Activated effector memory CD4-positive, alpha-beta T cell treated with anti-CD3 and anti-CD28 coated beads, Interleukin-2, amount 50 U/mL, for 16 hours (primary cell): ENCODE measurements at regions not wholly inside any gene's neighbourhood (a gene's known extent, or its start where the extent isn't known, plus 50 kb on each side); places are given as distances from the start of the nearest gene placed in this dataset.
"Not testable (repeated sequence)": the region's sequence is repeated elsewhere in the genome, so short reads cannot be mapped to it uniquely, and the experiment has no call there.

Source experiments
- DNase-seq: peaks from one replicate; pipeline ENCODE4 v3.0.0-alpha.2; 2020

DNA sequence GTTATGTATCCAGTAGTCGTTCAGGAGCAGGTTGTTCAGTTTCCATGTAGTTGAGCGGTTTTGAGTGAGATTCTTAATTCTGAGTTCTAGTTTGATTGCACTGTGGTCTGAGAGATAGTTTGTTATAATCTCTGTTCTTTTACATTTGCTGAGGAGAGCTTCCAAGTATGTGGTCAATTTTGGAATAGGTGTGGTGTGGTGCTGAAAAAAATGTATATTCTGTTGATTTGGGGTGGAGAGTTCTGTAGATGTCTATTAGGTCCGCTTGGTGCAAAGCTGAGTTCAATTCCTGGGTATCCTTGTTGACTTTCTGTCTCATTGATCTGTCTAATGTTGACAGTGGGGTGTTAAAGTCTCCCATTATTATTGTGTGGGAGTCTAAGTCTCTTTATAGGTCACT, 68.6 kb upstream of the IZUMO1R start:
- DNase-seq: not testable (repeated sequence)

DNA sequence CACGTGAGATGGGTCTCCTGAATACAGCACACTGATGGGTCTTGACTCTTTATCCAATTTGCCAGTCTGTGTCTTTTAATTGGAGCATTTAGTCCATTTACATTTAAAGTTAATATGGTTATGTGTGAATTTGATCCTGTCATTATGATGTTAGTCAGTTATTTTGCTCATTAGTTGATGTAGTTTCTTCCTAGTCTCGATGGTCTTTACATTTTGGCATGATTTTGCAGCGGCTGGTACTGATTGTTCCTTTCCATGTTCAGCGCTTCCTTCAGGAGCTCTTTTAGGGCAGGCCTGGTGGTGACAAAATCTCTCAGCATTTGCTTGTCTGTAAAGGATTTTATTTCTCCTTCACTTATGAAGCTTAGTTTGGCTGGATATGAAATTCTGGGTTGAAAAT, 68.0 kb upstream of the IZUMO1R start:
- not testable (repeated sequence) for DNase-seq

- DNase-seq: peak; percentile 81
Measured at GRCh38 chr11:94237447-94238153, 66.8 kb upstream of the IZUMO1R start.

DNA sequence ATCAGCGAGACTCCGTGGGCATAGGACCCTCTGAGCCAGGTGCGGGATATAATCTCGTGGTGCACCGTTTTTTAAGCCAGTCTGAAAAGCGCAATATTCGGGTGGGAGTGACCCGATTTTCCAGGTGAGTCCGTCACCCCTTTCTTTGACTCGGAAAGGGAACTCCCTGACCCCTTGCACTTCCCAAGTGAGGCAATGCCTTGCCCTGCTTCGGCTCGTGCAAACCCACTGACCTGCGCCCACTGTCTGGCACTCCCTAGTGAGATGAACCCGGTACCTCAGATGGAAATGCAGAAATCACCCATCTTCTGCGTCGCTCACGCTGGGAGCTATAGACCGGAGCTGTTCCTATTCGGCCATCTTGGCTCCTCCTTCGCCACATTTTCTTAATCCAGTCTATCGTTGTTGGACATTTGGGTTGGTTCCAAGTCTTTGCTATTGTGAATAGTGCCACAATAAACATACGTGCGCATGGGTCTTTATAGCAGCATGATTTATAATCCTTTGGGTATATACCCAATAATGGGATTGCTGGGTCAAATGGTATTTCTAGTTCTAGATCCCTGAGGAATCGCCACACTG, 66.1 kb upstream of the IZUMO1R start:
- peak; percentile 79 for DNase-seq

DNA sequence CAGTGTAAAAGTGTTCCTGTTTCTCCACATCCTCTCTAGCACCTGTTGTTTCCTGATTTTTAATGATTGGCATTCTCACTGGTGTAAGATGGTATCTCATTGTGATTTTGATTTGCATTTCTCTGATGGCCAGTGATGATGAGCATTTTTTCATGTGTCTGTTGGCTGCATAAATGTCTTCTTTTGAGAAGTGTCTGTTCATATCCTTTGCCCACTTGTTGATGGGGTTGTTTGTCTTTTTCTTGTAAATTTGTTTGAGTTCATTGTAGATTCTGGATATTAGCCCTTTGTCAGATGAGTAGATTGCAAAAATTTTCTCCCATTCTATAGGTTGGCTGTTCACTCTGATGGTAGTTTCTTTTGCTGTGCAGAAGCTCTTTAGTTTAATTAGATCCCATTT, 65.6 kb upstream of the IZUMO1R start:
- DNase-seq: not testable (repeated sequence)

GRCh38 chr11:94241896-94242295, 62.5 kb upstream of the IZUMO1R start:
- DNase-seq: no peak

DNA sequence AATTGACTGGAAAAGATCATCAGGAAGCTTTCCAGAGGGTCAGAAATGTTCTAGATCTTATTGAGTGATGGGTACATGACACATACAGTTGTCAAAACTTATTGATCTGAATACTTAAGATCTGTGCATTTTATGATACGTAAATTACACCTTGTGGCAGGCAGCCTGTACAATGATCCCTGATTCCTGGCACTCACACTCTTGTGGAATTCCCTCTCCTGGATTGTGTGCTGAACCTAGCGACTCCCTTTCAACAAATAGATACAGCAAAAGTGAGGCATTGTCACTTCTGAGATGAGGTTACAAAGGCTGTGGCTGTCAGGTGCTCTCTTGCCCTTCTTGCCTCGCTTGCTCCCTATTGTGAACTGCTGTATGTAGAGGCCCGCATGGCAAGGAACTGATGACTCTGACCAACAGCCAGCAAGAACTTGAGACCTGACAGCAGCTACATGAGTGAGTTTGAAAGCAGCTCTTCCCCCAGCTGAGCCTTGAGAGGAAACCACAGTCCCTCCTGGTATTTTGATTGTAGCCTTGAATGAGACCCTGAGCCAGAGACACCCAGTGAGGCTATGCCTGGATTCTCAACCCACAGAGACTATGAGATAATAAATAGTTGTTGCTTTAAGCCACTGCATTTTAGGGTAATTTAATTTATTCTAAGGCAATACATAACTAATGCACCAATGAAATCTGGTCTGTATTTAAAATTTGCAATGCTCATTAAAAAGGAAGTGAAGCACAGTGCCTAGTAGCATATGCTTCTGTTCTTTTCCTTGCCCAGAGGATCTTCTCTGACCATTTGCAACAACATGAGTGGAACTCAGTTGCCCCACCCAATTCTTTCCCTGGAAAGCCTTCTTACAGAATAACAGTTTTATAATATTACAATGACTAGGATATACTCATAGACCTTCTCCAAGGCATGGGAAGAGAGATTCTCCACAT, 60.5 kb upstream of the IZUMO1R start:
- no peak for DNase-seq

- no peak for DNase-seq
Measured at GRCh38 chr11:94245121-94245520, 59.3 kb upstream of the IZUMO1R start.

DNA sequence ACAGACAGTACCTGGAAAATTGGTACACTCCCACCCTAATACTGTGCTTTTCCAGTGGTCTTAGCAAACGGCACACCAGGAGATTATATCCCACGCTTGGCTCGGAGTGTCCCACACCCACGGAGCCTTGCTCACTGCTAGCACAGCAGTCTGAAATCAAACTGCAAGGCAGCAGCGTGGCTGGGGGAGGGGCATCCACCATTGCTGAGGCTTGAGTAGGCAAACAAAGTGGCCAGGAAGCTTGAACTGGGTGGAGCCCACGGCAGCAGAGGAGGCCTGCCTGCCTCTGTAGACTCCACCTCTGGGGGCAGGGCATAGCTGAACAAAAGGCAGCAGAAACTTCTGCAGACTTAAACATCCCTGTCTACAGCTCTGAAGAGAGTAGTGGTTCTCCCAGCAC, 56.1 kb upstream of the IZUMO1R start:
- DNase-seq: not testable (repeated sequence)

- no peak for DNase-seq
Measured at GRCh38 chr11:94254214-94254613, 50.2 kb upstream of the IZUMO1R start.
